ENCODE measurements at regions not wholly inside any gene's neighbourhood (a gene's known extent, or its start where the extent isn't known, plus 50 kb on each side); places are given as distances from the start of the nearest gene placed in this dataset.

- H3K4me3 ChIP-seq (ENCODE audit: control insufficient read depth, low read depth, low read length): no peak overlapping the region
- DNase-seq (ENCODE audit: low read depth): no peak
- no peak for TF ChIP-seq CTCF (IDR thresholded peaks at IDR 0.05; ENCODE audit: control insufficient read depth, insufficient read depth, low read depth, low read length, missing control alignments)
These were observed 901.2 kb downstream of the TTLL7 start for GRCh38 chr1:83097715-83098114.

- no peak overlapping the region for H3K4me3 ChIP-seq (ENCODE audit: control insufficient read depth, low read depth, low read length)
- DNase-seq (ENCODE audit: low read depth): no peak
- TF ChIP-seq CTCF (IDR thresholded peaks at IDR 0.05; ENCODE audit: control insufficient read depth, insufficient read depth, low read depth, low read length, missing control alignments): no peak
These were observed 903.4 kb downstream of the TTLL7 start for GRCh38 chr1:83095570-83095969.

- H3K4me3 ChIP-seq (ENCODE audit: control insufficient read depth, low read depth, low read length): no peak overlapping the region
- no peak for TF ChIP-seq CTCF (IDR thresholded peaks at IDR 0.05; ENCODE audit: control insufficient read depth, insufficient read depth, low read depth, low read length, missing control alignments)
- no peak for DNase-seq (ENCODE audit: low read depth)
These were observed 908.7 kb downstream of the TTLL7 start for GRCh38 chr1:83090195-83090594.

GRCh38 chr1:83087851-83088250, 911.1 kb downstream of the TTLL7 start:
- DNase-seq (ENCODE audit: low read depth): no peak
- TF ChIP-seq CTCF (IDR thresholded peaks at IDR 0.05; ENCODE audit: control insufficient read depth, insufficient read depth, low read depth, low read length, missing control alignments): no peak
- no peak overlapping the region for H3K4me3 ChIP-seq (ENCODE audit: control insufficient read depth, low read depth, low read length)

- no peak overlapping the region for H3K4me3 ChIP-seq (ENCODE audit: control insufficient read depth, low read depth, low read length)
- TF ChIP-seq CTCF (IDR thresholded peaks at IDR 0.05; ENCODE audit: control insufficient read depth, insufficient read depth, low read depth, low read length, missing control alignments): no peak
- DNase-seq (ENCODE audit: low read depth): no peak
These were observed 911.9 kb downstream of the TTLL7 start for GRCh38 chr1:83086986-83087512.

- TF ChIP-seq CTCF (IDR thresholded peaks at IDR 0.05; ENCODE audit: control insufficient read depth, insufficient read depth, low read depth, low read length, missing control alignments): no peak
- no peak overlapping the region for H3K4me3 ChIP-seq (ENCODE audit: control insufficient read depth, low read depth, low read length)
- no peak for DNase-seq (ENCODE audit: low read depth)
These were observed 912.6 kb downstream of the TTLL7 start for GRCh38 chr1:83086346-83086745.
